Endothelial cell of umbilical vein (primary cell): ENCODE measurements at regions not wholly inside any gene's neighbourhood (a gene's known extent, or its start where the extent isn't known, plus 50 kb on each side); places are given as distances from the start of the nearest gene placed in this dataset.

Source experiments
- CTCF ChIP-seq, 2 donors: IDR thresholded peaks; 1 replicate in 1 of 2; 2 replicates in 1 of 2; pipeline ENCODE4 v1.5.1; 2011; ENCODE audit warnings: low read length in 2 of 2, mild to moderate bottlenecking in 2 of 2, moderate library complexity in 2 of 2, control low read depth in 1 of 2, inconsistent platforms in 1 of 2, low read depth in 1 of 2; ENCODE audit not compliant: insufficient read depth in 1 of 2; ENCODE audit errors: extremely low read depth in 1 of 2
- FOS ChIP-seq: IDR thresholded peaks from 2 replicates; pipeline ENCODE4 v1.6.1; 2011; ENCODE audit warnings: mild to moderate bottlenecking, low read length, moderate library complexity, borderline replicate concordance; ENCODE audit not compliant: insufficient read depth
- GATA2 ChIP-seq: IDR thresholded peaks from 2 replicates; pipeline ENCODE4 v1.7.0; 2011; ENCODE audit warnings: low read depth, mild to moderate bottlenecking, moderate library complexity, mixed read lengths, low read length; ENCODE audit not compliant: insufficient read length, insufficient read depth
- MAX ChIP-seq: IDR thresholded peaks from 2 replicates; pipeline ENCODE4 v1.6.1; 2011; ENCODE audit not compliant: insufficient read depth, insufficient read length
- POLR2A ChIP-seq: IDR thresholded peaks from 2 replicates; pipeline ENCODE4 v1.6.1; 2012; ENCODE audit warnings: low read depth, mild to moderate bottlenecking, control low read depth, low read length
- POLR2AphosphoS5 ChIP-seq: IDR thresholded peaks from 2 replicates; pipeline ENCODE4 v1.6.1; 2012; ENCODE audit warnings: low read depth, mild to moderate bottlenecking, control low read depth, low read length, moderate library complexity; ENCODE audit not compliant: insufficient read depth

- TF ChIP-seq CTCF (IDR thresholded peaks at IDR 0.05; ENCODE audit: extremely low read depth in 1 of 2, insufficient read depth in 1 of 2, low read depth in 1 of 2, low read length in 2 of 2) (no peak), POLR2AphosphoS5 (no peak), POLR2A (no peak), FOS (no peak), MAX (no peak), GATA2 (no peak)
These were observed 174.7 kb upstream of the CADM1 start for GRCh38 chr11:115678942-115679341.
